Body of pancreas (tissue), 4 donors: ENCODE measurements at regions not wholly inside any gene's neighbourhood (a gene's known extent, or its start where the extent isn't known, plus 50 kb on each side); places are given as distances from the start of the nearest gene placed in this dataset.

Experiments used
- POLR2A ChIP-seq, 3 donors: fragments of 450-650 bp; IDR thresholded peaks; one replicate each; pipeline ENCODE4 v1.6.1; 2016; ENCODE audit warnings: antibody characterized with exemption in 3 of 3, mild to moderate bottlenecking in 2 of 3
- TF ChIP-seq, protein P1 (sequence below), 7 experiments: fragments of 450-650 bp in 4 of 7; fragments of 200-600 bp in 3 of 7; sonication (generic) in 3 of 7; IDR thresholded peaks; one replicate each; pipeline ENCODE4 v1.5.1; 2016 to 2019; ENCODE audit warnings: antibody characterized with exemption in 7 of 7

- TF ChIP-seq, protein P1, sequence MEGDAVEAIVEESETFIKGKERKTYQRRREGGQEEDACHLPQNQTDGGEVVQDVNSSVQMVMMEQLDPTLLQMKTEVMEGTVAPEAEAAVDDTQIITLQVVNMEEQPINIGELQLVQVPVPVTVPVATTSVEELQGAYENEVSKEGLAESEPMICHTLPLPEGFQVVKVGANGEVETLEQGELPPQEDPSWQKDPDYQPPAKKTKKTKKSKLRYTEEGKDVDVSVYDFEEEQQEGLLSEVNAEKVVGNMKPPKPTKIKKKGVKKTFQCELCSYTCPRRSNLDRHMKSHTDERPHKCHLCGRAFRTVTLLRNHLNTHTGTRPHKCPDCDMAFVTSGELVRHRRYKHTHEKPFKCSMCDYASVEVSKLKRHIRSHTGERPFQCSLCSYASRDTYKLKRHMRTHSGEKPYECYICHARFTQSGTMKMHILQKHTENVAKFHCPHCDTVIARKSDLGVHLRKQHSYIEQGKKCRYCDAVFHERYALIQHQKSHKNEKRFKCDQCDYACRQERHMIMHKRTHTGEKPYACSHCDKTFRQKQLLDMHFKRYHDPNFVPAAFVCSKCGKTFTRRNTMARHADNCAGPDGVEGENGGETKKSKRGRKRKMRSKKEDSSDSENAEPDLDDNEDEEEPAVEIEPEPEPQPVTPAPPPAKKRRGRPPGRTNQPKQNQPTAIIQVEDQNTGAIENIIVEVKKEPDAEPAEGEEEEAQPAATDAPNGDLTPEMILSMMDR (IDR thresholded peaks at IDR 0.05): no peak
- TF ChIP-seq POLR2A (IDR thresholded peaks at IDR 0.05): no peak
Measured at GRCh38 chr12:19880076-19880475, 440.8 kb downstream of the AEBP2 start.
